ENCODE measurements at regions not wholly inside any gene's neighbourhood (a gene's known extent, or its start where the extent isn't known, plus 50 kb on each side); places are given as distances from the start of the nearest gene placed in this dataset.
"Not testable (repeated sequence)": the region's sequence is repeated elsewhere in the genome, so short reads cannot be mapped to it uniquely, and the experiment has no call there.

GRCh38 chr18:52200921-52201663 lies 138.9 kb upstream of the DCC start:
- DNase-seq (ENCODE audit: low read depth), result no peak

- no peak for DNase-seq (ENCODE audit: low read depth)
Observed at GRCh38 chr18:52208646-52209045, 131.4 kb upstream of the DCC start.

- DNase-seq (ENCODE audit: low read depth), result no peak
Observed at GRCh38 chr18:52216109-52216508, 123.9 kb upstream of the DCC start.

GRCh38 chr18:52216666-52217065 lies 123.3 kb upstream of the DCC start:
- no peak for DNase-seq (ENCODE audit: low read depth)

GRCh38 chr18:52219102-52219501 lies 120.9 kb upstream of the DCC start:
- no peak for DNase-seq (ENCODE audit: low read depth)

- no peak for DNase-seq (ENCODE audit: low read depth)
Observed at GRCh38 chr18:52220062-52220591, 119.9 kb upstream of the DCC start.

GRCh38 chr18:52222211-52222610 lies 117.8 kb upstream of the DCC start:
- no peak for DNase-seq (ENCODE audit: low read depth)

- no peak for DNase-seq (ENCODE audit: low read depth)
Observed at GRCh38 chr18:52227536-52227935, 112.5 kb upstream of the DCC start.

- DNase-seq (ENCODE audit: low read depth), result no peak
Observed at GRCh38 chr18:52228166-52228565, 111.8 kb upstream of the DCC start.

- DNase-seq (ENCODE audit: low read depth), result no peak
Observed at GRCh38 chr18:52236131-52236530, 103.9 kb upstream of the DCC start.

GRCh38 chr18:52237551-52237950 lies 102.4 kb upstream of the DCC start:
- DNase-seq (ENCODE audit: low read depth), result no peak

GRCh38 chr18:52242711-52243110 lies 97.3 kb upstream of the DCC start:
- DNase-seq (ENCODE audit: low read depth), result no peak

- no peak for DNase-seq (ENCODE audit: low read depth)
Observed at GRCh38 chr18:52244658-52245057, 95.3 kb upstream of the DCC start.

GRCh38 chr18:52254367-52254766 lies 85.6 kb upstream of the DCC start:
- DNase-seq (ENCODE audit: low read depth), result no peak

GRCh38 chr18:52257417-52257816 lies 82.6 kb upstream of the DCC start:
- DNase-seq (ENCODE audit: low read depth), result not testable (repeated sequence)

GRCh38 chr18:52275817-52276216 lies 64.2 kb upstream of the DCC start:
- DNase-seq (ENCODE audit: low read depth), result no peak

GRCh38 chr18:52277785-52278184 lies 62.2 kb upstream of the DCC start:
- no peak for DNase-seq (ENCODE audit: low read depth)

GRCh38 chr18:52278191-52278590 lies 61.8 kb upstream of the DCC start:
- no peak for DNase-seq (ENCODE audit: low read depth)

GRCh38 chr18:52280702-52281101 lies 59.3 kb upstream of the DCC start:
- DNase-seq (ENCODE audit: low read depth), result no peak

GRCh38 chr18:52283927-52284326 lies 56.1 kb upstream of the DCC start:
- no peak for DNase-seq (ENCODE audit: low read depth)

GRCh38 chr18:52286675-52287074 lies 53.3 kb upstream of the DCC start:
- DNase-seq (ENCODE audit: low read depth), result no peak

- no peak for DNase-seq (ENCODE audit: low read depth)
Observed at GRCh38 chr18:52287151-52287550, 52.8 kb upstream of the DCC start.

- DNase-seq (ENCODE audit: low read depth), result no peak
Observed at GRCh38 chr18:52288403-52289004, 51.5 kb upstream of the DCC start.

GRCh38 chr18:52289392-52289791 lies 50.6 kb upstream of the DCC start:
- DNase-seq (ENCODE audit: low read depth), result no peak
